ENCODE measurements at regions not wholly inside any gene's neighbourhood (a gene's known extent, or its start where the extent isn't known, plus 50 kb on each side); places are given as distances from the start of the nearest gene placed in this dataset.

DNA sequence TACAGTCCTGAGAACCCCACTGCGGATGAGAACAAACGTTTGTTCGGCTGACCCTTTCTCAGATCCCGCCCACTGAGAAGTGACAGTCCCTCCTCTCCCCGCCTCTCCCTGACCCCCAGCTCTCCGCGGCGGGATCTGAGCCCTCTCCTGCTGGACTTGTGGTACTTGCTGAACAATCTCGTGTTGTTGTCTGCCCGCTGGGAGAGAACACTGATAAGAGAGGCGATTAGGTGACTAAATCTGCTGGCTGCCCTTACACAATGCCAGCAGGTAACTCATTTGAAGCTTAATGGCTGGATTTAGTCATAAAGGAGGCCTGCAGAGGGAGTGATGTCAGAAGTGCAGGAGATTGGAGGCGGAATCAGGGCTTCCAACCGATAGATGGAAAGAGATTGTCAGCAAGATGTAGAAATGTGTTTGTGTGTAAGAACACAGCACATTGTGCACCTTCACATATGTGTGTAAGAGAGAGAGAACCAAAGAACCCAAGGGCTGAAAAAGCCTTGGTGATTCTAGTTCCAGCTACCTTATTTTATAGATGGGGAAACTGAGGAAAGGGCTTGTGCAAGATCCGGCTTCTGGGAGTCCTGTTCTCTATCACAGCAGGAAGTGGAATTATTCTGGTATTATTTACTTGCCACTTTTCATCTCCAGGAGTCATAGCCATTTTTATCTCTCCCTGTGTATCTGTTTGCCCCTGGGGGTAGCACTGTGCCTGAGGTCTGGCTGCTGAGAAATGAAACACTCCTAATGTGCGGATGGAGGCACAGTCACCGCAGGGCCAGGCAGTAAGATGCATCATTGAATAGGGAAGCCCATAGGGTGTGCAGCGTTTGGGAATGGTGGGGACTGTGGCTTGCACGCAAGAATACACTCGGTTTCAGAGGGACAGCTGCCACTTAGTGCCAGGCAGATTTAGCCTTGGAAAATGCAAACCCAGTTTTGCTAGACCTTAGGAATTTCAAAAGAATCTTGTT lies 203.7 kb upstream of the MSX2 start:
- H3K36me3 ChIP-seq (ENCODE audit: control insufficient read depth, insufficient read depth, low read length): no peaks in the 10 kb centered on the region
- TF ChIP-seq, protein P1, sequence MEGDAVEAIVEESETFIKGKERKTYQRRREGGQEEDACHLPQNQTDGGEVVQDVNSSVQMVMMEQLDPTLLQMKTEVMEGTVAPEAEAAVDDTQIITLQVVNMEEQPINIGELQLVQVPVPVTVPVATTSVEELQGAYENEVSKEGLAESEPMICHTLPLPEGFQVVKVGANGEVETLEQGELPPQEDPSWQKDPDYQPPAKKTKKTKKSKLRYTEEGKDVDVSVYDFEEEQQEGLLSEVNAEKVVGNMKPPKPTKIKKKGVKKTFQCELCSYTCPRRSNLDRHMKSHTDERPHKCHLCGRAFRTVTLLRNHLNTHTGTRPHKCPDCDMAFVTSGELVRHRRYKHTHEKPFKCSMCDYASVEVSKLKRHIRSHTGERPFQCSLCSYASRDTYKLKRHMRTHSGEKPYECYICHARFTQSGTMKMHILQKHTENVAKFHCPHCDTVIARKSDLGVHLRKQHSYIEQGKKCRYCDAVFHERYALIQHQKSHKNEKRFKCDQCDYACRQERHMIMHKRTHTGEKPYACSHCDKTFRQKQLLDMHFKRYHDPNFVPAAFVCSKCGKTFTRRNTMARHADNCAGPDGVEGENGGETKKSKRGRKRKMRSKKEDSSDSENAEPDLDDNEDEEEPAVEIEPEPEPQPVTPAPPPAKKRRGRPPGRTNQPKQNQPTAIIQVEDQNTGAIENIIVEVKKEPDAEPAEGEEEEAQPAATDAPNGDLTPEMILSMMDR (IDR thresholded peaks at IDR 0.05; ENCODE audit: insufficient read depth, low read length, poor library complexity, severe bottlenecking): no peak
- DNase-seq (ENCODE audit: extremely low read depth, insufficient read length): no peak
- no peak overlapping the region for H3K4me3 ChIP-seq (replicated peaks; ENCODE audit: low read depth, low read length)
- H3K27me3 ChIP-seq (replicated peaks; ENCODE audit: control insufficient read depth, insufficient read depth, low read length): no peaks in the 10 kb centered on the region

GRCh38 chr5:174521449-174521848 lies 202.9 kb upstream of the MSX2 start:
- DNase-seq (ENCODE audit: extremely low read depth, insufficient read length): no peak
- H3K4me3 ChIP-seq (replicated peaks; ENCODE audit: low read depth, low read length): no peak overlapping the region
- H3K36me3 ChIP-seq (ENCODE audit: control insufficient read depth, insufficient read depth, low read length): no peaks in the 10 kb centered on the region
- TF ChIP-seq, protein P1 (IDR thresholded peaks at IDR 0.05; ENCODE audit: insufficient read depth, low read length, poor library complexity, severe bottlenecking): no peak
- no peaks in the 10 kb centered on the region for H3K27me3 ChIP-seq (replicated peaks; ENCODE audit: control insufficient read depth, insufficient read depth, low read length)

GRCh38 chr5:174522480-174523260 lies 201.7 kb upstream of the MSX2 start:
- TF ChIP-seq, protein P1 (IDR thresholded peaks at IDR 0.05; ENCODE audit: insufficient read depth, low read length, poor library complexity, severe bottlenecking): no peak
- Histone ChIP-seq H3K36me3 (ENCODE audit: control insufficient read depth, insufficient read depth, low read length) (no peaks in the 10 kb centered on the region), H3K4me3 (replicated peaks; ENCODE audit: low read depth, low read length) (no peak overlapping the region), H3K27me3 (replicated peaks; ENCODE audit: control insufficient read depth, insufficient read depth, low read length) (no peaks in the 10 kb centered on the region)
- no peak for DNase-seq (ENCODE audit: extremely low read depth, insufficient read length)

GRCh38 chr5:174523311-174524071 lies 200.9 kb upstream of the MSX2 start:
- TF ChIP-seq, protein P1 (IDR thresholded peaks at IDR 0.05; ENCODE audit: insufficient read depth, low read length, poor library complexity, severe bottlenecking): no peak
- no peak overlapping the region for H3K4me3 ChIP-seq (replicated peaks; ENCODE audit: low read depth, low read length)
- no peak for DNase-seq (ENCODE audit: extremely low read depth, insufficient read length)
- no peaks in the 10 kb centered on the region for H3K36me3 ChIP-seq (ENCODE audit: control insufficient read depth, insufficient read depth, low read length)
- H3K27me3 ChIP-seq (replicated peaks; ENCODE audit: control insufficient read depth, insufficient read depth, low read length): no peaks in the 10 kb centered on the region

- no peak for DNase-seq (ENCODE audit: extremely low read depth, insufficient read length)
- TF ChIP-seq, protein P1 (IDR thresholded peaks at IDR 0.05; ENCODE audit: insufficient read depth, low read length, poor library complexity, severe bottlenecking): no peak
- Histone ChIP-seq H3K27me3 (replicated peaks; ENCODE audit: control insufficient read depth, insufficient read depth, low read length) (no peaks in the 10 kb centered on the region), H3K36me3 (ENCODE audit: control insufficient read depth, insufficient read depth, low read length) (no peaks in the 10 kb centered on the region), H3K4me3 (replicated peaks; ENCODE audit: low read depth, low read length) (no peak overlapping the region)
Measured at GRCh38 chr5:174524351-174524750, 200.0 kb upstream of the MSX2 start.

Measured in GM06990 (cell line).